ENCODE measurements at regions not wholly inside any gene's neighbourhood (a gene's known extent, or its start where the extent isn't known, plus 50 kb on each side); places are given as distances from the start of the nearest gene placed in this dataset.

DNA sequence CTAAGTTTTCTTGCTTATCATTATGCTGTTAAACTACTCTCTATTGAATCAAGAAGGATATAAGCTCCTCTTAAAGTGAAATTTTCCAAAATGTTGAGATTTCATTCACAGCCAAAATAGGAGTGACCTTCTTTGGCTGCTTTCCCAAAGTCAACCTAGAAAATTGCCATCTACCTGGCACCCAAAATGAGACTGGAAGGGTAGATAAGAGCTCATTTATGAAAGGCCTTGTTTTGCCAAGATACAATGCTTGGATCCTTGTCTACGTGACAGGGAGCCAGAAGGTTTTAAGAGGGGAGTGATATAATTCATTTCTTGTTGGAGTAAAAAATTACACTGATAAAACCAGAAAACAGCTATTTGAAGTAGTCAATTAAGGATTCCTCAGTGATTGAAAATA, 287.1 kb downstream of the IZUMO3 start:
- TF ChIP-seq, protein P1, sequence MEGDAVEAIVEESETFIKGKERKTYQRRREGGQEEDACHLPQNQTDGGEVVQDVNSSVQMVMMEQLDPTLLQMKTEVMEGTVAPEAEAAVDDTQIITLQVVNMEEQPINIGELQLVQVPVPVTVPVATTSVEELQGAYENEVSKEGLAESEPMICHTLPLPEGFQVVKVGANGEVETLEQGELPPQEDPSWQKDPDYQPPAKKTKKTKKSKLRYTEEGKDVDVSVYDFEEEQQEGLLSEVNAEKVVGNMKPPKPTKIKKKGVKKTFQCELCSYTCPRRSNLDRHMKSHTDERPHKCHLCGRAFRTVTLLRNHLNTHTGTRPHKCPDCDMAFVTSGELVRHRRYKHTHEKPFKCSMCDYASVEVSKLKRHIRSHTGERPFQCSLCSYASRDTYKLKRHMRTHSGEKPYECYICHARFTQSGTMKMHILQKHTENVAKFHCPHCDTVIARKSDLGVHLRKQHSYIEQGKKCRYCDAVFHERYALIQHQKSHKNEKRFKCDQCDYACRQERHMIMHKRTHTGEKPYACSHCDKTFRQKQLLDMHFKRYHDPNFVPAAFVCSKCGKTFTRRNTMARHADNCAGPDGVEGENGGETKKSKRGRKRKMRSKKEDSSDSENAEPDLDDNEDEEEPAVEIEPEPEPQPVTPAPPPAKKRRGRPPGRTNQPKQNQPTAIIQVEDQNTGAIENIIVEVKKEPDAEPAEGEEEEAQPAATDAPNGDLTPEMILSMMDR (IDR thresholded peaks at IDR 0.05) = no peak
- TF ChIP-seq POLR2A (IDR thresholded peaks at IDR 0.05) (no peak), EP300 (IDR thresholded peaks at IDR 0.05) (no peak)

All from ovary (tissue), 3 donors.